PC-3 (cell line): ENCODE measurements at regions not wholly inside any gene's neighbourhood (a gene's known extent, or its start where the extent isn't known, plus 50 kb on each side); places are given as distances from the start of the nearest gene placed in this dataset.

Source experiments
- ATAC-seq: fragments of 200-7000 bp; cut with Tn5 transposase; 2 replicates; pipeline ENCODE4 v1.9.1; 2020; ENCODE audit warnings: mild to moderate bottlenecking, moderate library complexity
- BruUV-seq: library from RNA; stranded (reverse); fragments of 400-500 nt; replicated peaks from 2 replicates; lab custom pipeline; 2021; lab: Mats Ljungman, UMichigan
- CTCF ChIA-PET: fragments of 300-600 bp; sonication (Branson Sonifier 250); formaldehyde crosslinking; loops from one replicate; lab custom pipeline; 2022; ENCODE audit warnings: antibody characterized with exemption; lab: Charles Lee
- POLR2A ChIA-PET: fragments of 300-600 bp; sonication (Branson Sonifier 250); formaldehyde crosslinking; loops from one replicate; lab custom pipeline; 2022; ENCODE audit warnings: antibody characterized with exemption; ENCODE audit not compliant: unreplicated experiment; lab: Charles Lee
- DNase-seq: peaks from one replicate; pipeline ENCODE4 v3.0.0-alpha.2; 2015
- H2AFZ ChIP-seq: fragments of 300-600 bp; sonication (generic); 2 replicates; pipeline ENCODE4 v1.6.0; 2016; ENCODE audit warnings: antibody characterized with exemption, low read length
- H3F3A ChIP-seq: fragments of 300-600 bp; sonication (generic); one replicate; pipeline ENCODE4 v1.6.0; 2017; ENCODE audit warnings: antibody characterized with exemption, low read length, control low read depth, mild to moderate bottlenecking; ENCODE audit not compliant: unreplicated experiment
- H3K27ac ChIP-seq: fragments of 300-600 bp; sonication (generic); 2 replicates; pipeline ENCODE4 v1.5.1; 2016; ENCODE audit warnings: mild to moderate bottlenecking, low read length
- H3K27me3 ChIP-seq: fragments of 300-600 bp; sonication (generic); 2 replicates; pipeline ENCODE4 v1.6.1; 2016; ENCODE audit warnings: low read length, mixed read lengths
- H3K36me3 ChIP-seq: fragments of 300-600 bp; sonication (generic); 2 replicates; pipeline ENCODE4 v1.6.1; 2016; ENCODE audit warnings: low read depth, mixed run types, low read length, mixed read lengths
- H3K4me1 ChIP-seq: fragments of 300-600 bp; sonication (generic); 2 replicates; pipeline ENCODE4 v1.5.1; 2016; ENCODE audit warnings: low read length; ENCODE audit not compliant: insufficient read depth
- H3K4me2 ChIP-seq: fragments of 300-600 bp; sonication (generic); 2 replicates; pipeline ENCODE4 v1.6.0; 2016; ENCODE audit warnings: low read length
- H3K4me3 ChIP-seq: fragments of 300-600 bp; sonication (generic); 2 replicates; pipeline ENCODE4 v1.5.1; 2016; ENCODE audit warnings: mild to moderate bottlenecking, low read length, mixed read lengths
- H3K79me2 ChIP-seq: fragments of 300-600 bp; sonication (generic); 2 replicates; pipeline ENCODE4 v1.6.1; 2017; ENCODE audit warnings: low read length, mixed read lengths
- H3K9ac ChIP-seq: fragments of 300-600 bp; sonication (generic); 2 replicates; pipeline ENCODE4 v1.6.0; 2016; ENCODE audit warnings: mild to moderate bottlenecking, low read length
- H3K9me2 ChIP-seq: fragments of 300-600 bp; sonication (generic); replicated peaks from 2 replicates; pipeline ENCODE4 v1.6.1; 2016; ENCODE audit warnings: mixed run types, low read length, mixed read lengths
- H3K9me3 ChIP-seq: fragments of 300-600 bp; sonication (generic); 2 replicates; pipeline ENCODE4 v1.6.1; 2016; ENCODE audit warnings: low read length, mixed read lengths
- H4K20me1 ChIP-seq: fragments of 300-600 bp; sonication (generic); 2 replicates; pipeline ENCODE4 v1.6.1; 2016; ENCODE audit warnings: low read length, mixed read lengths
- CTCF ChIP-seq: fragments of 300-600 bp; sonication (generic); conservative IDR thresholded peaks from 2 replicates; pipeline ENCODE4 v1.5.1; 2017; ENCODE audit warnings: antibody characterized with exemption, low read depth, mild to moderate bottlenecking, low read length
- EZH2 ChIP-seq: fragments of 300-600 bp; sonication (generic); IDR thresholded peaks from one replicate; pipeline ENCODE4 v1.6.1; 2017; ENCODE audit warnings: antibody characterized with exemption, mild to moderate bottlenecking, low read length; ENCODE audit not compliant: unreplicated experiment
- EZH2phosphoT487 ChIP-seq: fragments of 300-600 bp; sonication (generic); IDR thresholded peaks from 2 replicates; pipeline ENCODE4 v1.6.1; 2018; ENCODE audit warnings: mild to moderate bottlenecking, antibody characterized with exemption, low read length, borderline replicate concordance
- intact Hi-C: fragments of 100-400 bp; cut with micrococcal nuclease; formaldehyde crosslinking; loops from 2 replicates; pipeline ENCODE4 v1.9.0; 2023

GRCh38 chr3:159619341-159619885, 369.2 kb upstream of the IL12A start:
- Histone ChIP-seq H3K4me2 (peak overlapping the region; percentile 23; the same call in 1 of the 2 replicates), H3K4me3 (no peak overlapping the region), H4K20me1 (no peaks in the 10 kb centered on the region), H2AFZ (no peak overlapping the region), H3K27me3 (no peaks in the 10 kb centered on the region), H3K79me2 (no peaks in the 10 kb centered on the region), H3K9me3 (no peaks in the 10 kb centered on the region), H3K36me3 (no peaks in the 10 kb centered on the region), H3K9ac (no peak overlapping the region), H3K9me2 (no peaks in the 10 kb centered on the region), H3K27ac (no peak overlapping the region), H3K4me1 (peaks cover 31% of the 10 kb centered on the region), H3F3A (no peaks in the 10 kb centered on the region)
- peak; percentile 47 for ATAC-seq
- BruUV-seq: no TSS peak
- intact Hi-C loops: loop anchor here (1.0 to 10.0 kb wide), 5 partner anchors 8 to 927 kb away; no protein-coding TSS in a partner anchor
- peak; percentile 79 for DNase-seq
- ChIA-PET CTCF (no interaction called here), POLR2A (no interaction called here)
- TF ChIP-seq EZH2phosphoT487 (no peak), EZH2 (no peak), CTCF (no peak)

- no peak overlapping the region for H2AFZ ChIP-seq
- no peak overlapping the region for H3K4me3 ChIP-seq
- ATAC-seq (no peak), DNase-seq (no peak)
- H3K79me2 ChIP-seq: no peaks in the 10 kb centered on the region
- H4K20me1 ChIP-seq: no peaks in the 10 kb centered on the region
- no peak overlapping the region for H3K27ac ChIP-seq
- no peaks in the 10 kb centered on the region for H3K9me3 ChIP-seq
- no peak overlapping the region for H3K9ac ChIP-seq
- H3F3A ChIP-seq: no peaks in the 10 kb centered on the region
- H3K4me1 ChIP-seq: peaks cover 38% of the 10 kb centered on the region
- no peaks in the 10 kb centered on the region for H3K36me3 ChIP-seq
- no TSS peak for BruUV-seq
- CTCF ChIA-PET: interaction anchor here (0.6 to 0.7 kb wide), 2 partner anchors 141 to 263 kb away, joined by 3 read pairs; no protein-coding TSS in a partner anchor
- TF ChIP-seq EZH2phosphoT487: no peak
- no peak for TF ChIP-seq EZH2
- no peak for TF ChIP-seq CTCF
- peak overlapping the region; percentile 19 for H3K4me2 ChIP-seq
- no peaks in the 10 kb centered on the region for H3K27me3 ChIP-seq
- no peaks in the 10 kb centered on the region for H3K9me2 ChIP-seq
- intact Hi-C loops: no loop called here
- POLR2A ChIA-PET: interaction anchor here (0.7 kb wide), 1 partner anchor 94 kb away, joined by 3 read pairs; no protein-coding TSS in a partner anchor
Measured at GRCh38 chr3:159620281-159620680, 368.4 kb upstream of the IL12A start.

GRCh38 chr3:159620873-159621272, 367.8 kb upstream of the IL12A start:
- ChIA-PET POLR2A (interaction anchor here (0.7 kb wide), 1 partner anchor 93 kb away, joined by 3 read pairs; no protein-coding TSS in a partner anchor), CTCF (interaction anchor here (0.6 to 0.7 kb wide), 2 partner anchors 141 to 262 kb away, joined by 3 read pairs; no protein-coding TSS in a partner anchor)
- TF ChIP-seq CTCF (no peak), EZH2 (no peak), EZH2phosphoT487 (no peak)
- H3K4me3 ChIP-seq: no peak overlapping the region
- intact Hi-C loops: no loop called here
- no peaks in the 10 kb centered on the region for H3K36me3 ChIP-seq
- H3K79me2 ChIP-seq: no peaks in the 10 kb centered on the region
- no peaks in the 10 kb centered on the region for H3K9me3 ChIP-seq
- H3K4me1 ChIP-seq: peaks cover 38% of the 10 kb centered on the region
- H3K4me2 ChIP-seq: peak overlapping the region; percentile 19
- peak; percentile 83 for ATAC-seq
- H3K27ac ChIP-seq: no peak overlapping the region
- no TSS peak for BruUV-seq
- peak; percentile 93 for DNase-seq
- no peaks in the 10 kb centered on the region for H3K27me3 ChIP-seq
- no peaks in the 10 kb centered on the region for H3K9me2 ChIP-seq
- no peaks in the 10 kb centered on the region for H3F3A ChIP-seq
- no peak overlapping the region for H3K9ac ChIP-seq
- no peak overlapping the region for H2AFZ ChIP-seq
- no peaks in the 10 kb centered on the region for H4K20me1 ChIP-seq
